ENCODE measurements at regions not wholly inside any gene's neighbourhood (a gene's known extent, or its start where the extent isn't known, plus 50 kb on each side); places are given as distances from the start of the nearest gene placed in this dataset.
A peak's percentile ranks its signal among the peaks of the same experiment; 100 is the strongest.

DNA sequence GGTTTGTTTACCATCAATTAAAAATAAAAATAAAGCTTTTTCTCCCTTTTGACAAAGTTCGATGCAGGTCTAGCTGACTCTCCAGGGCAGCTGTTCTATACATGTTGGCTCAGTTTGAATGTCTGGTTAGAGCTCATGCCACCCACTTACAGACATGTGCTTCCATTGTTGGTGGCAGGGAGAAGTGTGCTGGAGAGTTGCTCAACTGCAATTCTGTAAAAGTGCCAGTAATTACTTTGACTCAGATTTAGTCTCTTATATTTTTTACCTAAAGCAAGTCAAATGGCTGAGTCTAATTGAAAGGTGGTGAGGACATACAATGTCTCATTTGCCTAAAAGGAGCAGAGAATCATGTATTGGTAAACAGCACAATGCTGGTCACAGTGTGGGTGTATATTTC is 609.1 kb upstream of the SYT4 start:
- H3K4me2 ChIP-seq (ENCODE audit: extremely low read depth, insufficient read depth, low read length): no peak overlapping the region
- H3K79me2 ChIP-seq (ENCODE audit: control insufficient read depth, insufficient read depth, low read length): no peaks in the 10 kb centered on the region
- no peak for TF ChIP-seq EZH2 (IDR thresholded peaks at IDR 0.05; ENCODE audit: low read length, missing control alignments)
- TF ChIP-seq CTCF (conservative IDR thresholded peaks at IDR 0.05 in 1 of 2, IDR thresholded peaks at IDR 0.05 in 1 of 2; ENCODE audit: low read depth in 1 of 2, low read length in 2 of 2): no peak
- no peaks in the 10 kb centered on the region for H3K36me3 ChIP-seq (ENCODE audit: control insufficient read depth, insufficient read depth, low read length)
- no peaks in the 10 kb centered on the region for H3K9me3 ChIP-seq (ENCODE audit: control insufficient read depth, insufficient read depth, low read depth, low read length)
- H3K4me3 ChIP-seq (replicated peaks in 1 of 4; ENCODE audit: control extremely low read depth in 1 of 4, insufficient read depth in 1 of 4, low read depth in 3 of 4, low read length in 4 of 4): no peak overlapping the region
- peak in 1 of 2 donors; percentile 37 for DNase-seq (ENCODE audit: low read depth in 2 of 2)
- H3K27me3 ChIP-seq (ENCODE audit: control insufficient read depth, insufficient read depth, low read length): no peaks in the 10 kb centered on the region
- H3K27ac ChIP-seq (ENCODE audit: insufficient read depth, low read length): no peak overlapping the region
- no peaks in the 10 kb centered on the region for H3K4me1 ChIP-seq (ENCODE audit: control insufficient read depth, extremely low read depth, insufficient read depth, low read length)
- H4K20me1 ChIP-seq (ENCODE audit: control insufficient read depth, extremely low read depth, insufficient read depth, low read length): no peaks in the 10 kb centered on the region
- H2AFZ ChIP-seq (ENCODE audit: low read length): no peak overlapping the region
- no peak overlapping the region for H3K9ac ChIP-seq (ENCODE audit: insufficient read depth, low read length)

DNA sequence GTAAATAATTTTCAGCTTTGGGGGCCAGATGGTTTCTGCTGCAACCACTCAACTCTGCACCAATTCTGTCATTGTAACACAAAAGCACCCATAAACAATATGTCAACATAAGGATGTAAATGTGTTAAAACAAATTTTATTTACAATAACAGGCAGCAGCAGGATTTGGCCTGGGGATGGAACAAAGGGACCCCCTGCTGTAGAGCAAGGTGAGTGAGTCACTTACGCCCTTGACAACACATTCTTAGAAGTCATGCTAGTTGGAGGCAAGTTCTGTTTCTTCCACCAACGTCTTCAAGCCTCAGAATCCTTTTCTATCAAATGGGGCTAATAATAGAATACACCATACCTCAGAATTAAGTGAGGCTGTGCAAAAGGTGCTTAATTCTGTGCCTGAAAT is 610.2 kb upstream of the SYT4 start:
- no peak for DNase-seq (ENCODE audit: low read depth in 2 of 2)
- TF ChIP-seq EZH2 (IDR thresholded peaks at IDR 0.05; ENCODE audit: low read length, missing control alignments): no peak
- TF ChIP-seq CTCF (conservative IDR thresholded peaks at IDR 0.05 in 1 of 2, IDR thresholded peaks at IDR 0.05 in 1 of 2; ENCODE audit: low read depth in 1 of 2, low read length in 2 of 2): no peak
- no peaks in the 10 kb centered on the region for H4K20me1 ChIP-seq (ENCODE audit: control insufficient read depth, extremely low read depth, insufficient read depth, low read length)
- no peak overlapping the region for H3K4me2 ChIP-seq (ENCODE audit: extremely low read depth, insufficient read depth, low read length)
- H3K9ac ChIP-seq (ENCODE audit: insufficient read depth, low read length): no peak overlapping the region
- no peak overlapping the region for H2AFZ ChIP-seq (ENCODE audit: low read length)
- H3K27me3 ChIP-seq (ENCODE audit: control insufficient read depth, insufficient read depth, low read length): no peaks in the 10 kb centered on the region
- no peak overlapping the region for H3K4me3 ChIP-seq (replicated peaks in 1 of 4; ENCODE audit: control extremely low read depth in 1 of 4, insufficient read depth in 1 of 4, low read depth in 3 of 4, low read length in 4 of 4)
- no peaks in the 10 kb centered on the region for H3K36me3 ChIP-seq (ENCODE audit: control insufficient read depth, insufficient read depth, low read length)
- peaks cover 2% of the 10 kb centered on the region for H3K4me1 ChIP-seq (ENCODE audit: control insufficient read depth, extremely low read depth, insufficient read depth, low read length)
- H3K79me2 ChIP-seq (ENCODE audit: control insufficient read depth, insufficient read depth, low read length): no peaks in the 10 kb centered on the region
- H3K27ac ChIP-seq (ENCODE audit: insufficient read depth, low read length): no peak overlapping the region
- H3K9me3 ChIP-seq (ENCODE audit: control insufficient read depth, insufficient read depth, low read depth, low read length): no peaks in the 10 kb centered on the region

GRCh38 chr18:43888598-43888997 is 611.3 kb upstream of the SYT4 start:
- H3K27me3 ChIP-seq (ENCODE audit: control insufficient read depth, insufficient read depth, low read length): no peaks in the 10 kb centered on the region
- H3K27ac ChIP-seq (ENCODE audit: insufficient read depth, low read length): no peak overlapping the region
- DNase-seq (ENCODE audit: low read depth in 2 of 2): peak in 1 of 2 donors; percentile 65
- peaks cover 6% of the 10 kb centered on the region for H3K4me1 ChIP-seq (ENCODE audit: control insufficient read depth, extremely low read depth, insufficient read depth, low read length)
- no peak overlapping the region for H3K9ac ChIP-seq (ENCODE audit: insufficient read depth, low read length)
- H3K36me3 ChIP-seq (ENCODE audit: control insufficient read depth, insufficient read depth, low read length): no peaks in the 10 kb centered on the region
- TF ChIP-seq CTCF (conservative IDR thresholded peaks at IDR 0.05 in 1 of 2, IDR thresholded peaks at IDR 0.05 in 1 of 2; ENCODE audit: low read depth in 1 of 2, low read length in 2 of 2) (no peak), EZH2 (IDR thresholded peaks at IDR 0.05; ENCODE audit: low read length, missing control alignments) (no peak)
- no peak overlapping the region for H3K4me2 ChIP-seq (ENCODE audit: extremely low read depth, insufficient read depth, low read length)
- no peak overlapping the region for H3K4me3 ChIP-seq (replicated peaks in 1 of 4; ENCODE audit: control extremely low read depth in 1 of 4, insufficient read depth in 1 of 4, low read depth in 3 of 4, low read length in 4 of 4)
- H4K20me1 ChIP-seq (ENCODE audit: control insufficient read depth, extremely low read depth, insufficient read depth, low read length): no peaks in the 10 kb centered on the region
- H2AFZ ChIP-seq (ENCODE audit: low read length): no peak overlapping the region
- no peaks in the 10 kb centered on the region for H3K9me3 ChIP-seq (ENCODE audit: control insufficient read depth, insufficient read depth, low read depth, low read length)
- no peaks in the 10 kb centered on the region for H3K79me2 ChIP-seq (ENCODE audit: control insufficient read depth, insufficient read depth, low read length)
